Myocyte (in vitro differentiated cells): ENCODE measurements at regions not wholly inside any gene's neighbourhood (a gene's known extent, or its start where the extent isn't known, plus 50 kb on each side); places are given as distances from the start of the nearest gene placed in this dataset.

Experiments
- DNase-seq: peaks from one replicate; pipeline ENCODE4 v3.0.0-alpha.2; 2012; ENCODE audit warnings: low read depth

DNA sequence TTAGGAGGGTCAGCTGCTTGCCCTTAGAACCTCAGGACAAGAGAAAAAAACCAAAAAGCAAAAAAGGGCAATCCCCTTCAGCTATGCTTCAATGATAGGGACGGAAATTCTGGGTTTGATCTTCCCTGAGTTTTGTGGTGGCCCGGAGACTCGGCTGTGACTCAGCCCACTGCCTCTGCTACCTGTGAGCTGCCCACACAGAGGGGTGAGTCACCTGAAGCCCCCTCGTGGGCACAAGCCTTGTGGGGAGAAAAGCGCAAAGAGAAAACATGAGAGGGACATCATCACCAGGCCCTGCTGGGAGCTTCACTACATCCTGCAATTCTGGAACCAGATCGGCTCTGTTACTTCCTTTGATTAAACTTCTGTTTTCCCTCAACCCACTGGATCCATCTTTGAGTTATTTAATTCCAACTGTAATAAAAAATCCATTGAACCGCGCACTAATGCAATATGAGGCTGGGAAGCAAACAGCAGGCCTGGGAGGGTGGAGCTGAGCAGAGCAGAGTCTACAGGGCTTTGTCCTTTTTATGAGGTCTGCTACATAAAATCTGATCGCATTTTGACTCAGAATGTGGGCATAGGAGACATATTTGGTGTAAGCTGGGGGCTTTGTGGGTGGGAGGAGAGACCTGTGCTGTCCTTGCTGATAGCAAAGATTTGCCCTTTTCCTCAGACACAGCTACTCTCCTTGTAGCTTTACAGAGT is 58.7 kb upstream of the STUM start:
- no peak for DNase-seq

DNA sequence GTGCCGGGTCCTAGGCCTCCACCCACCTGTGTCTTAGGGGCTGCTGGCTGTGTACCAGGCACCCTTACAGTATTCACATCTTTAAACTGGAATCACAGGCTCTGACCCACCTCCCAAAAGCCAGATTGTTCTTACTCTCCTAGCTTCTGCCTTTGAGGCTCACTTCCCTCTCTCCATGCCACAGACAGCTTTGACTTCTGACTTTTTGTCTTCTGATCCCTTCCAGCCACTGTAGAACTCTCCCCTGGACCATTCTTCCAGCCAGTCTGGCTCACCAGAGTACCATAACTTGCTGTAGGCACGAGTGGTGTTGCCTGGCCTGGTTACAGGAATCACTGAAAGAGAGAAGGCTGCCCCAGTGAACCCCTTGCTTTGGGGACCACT is 58.1 kb upstream of the STUM start:
- DNase-seq: no peak

DNA sequence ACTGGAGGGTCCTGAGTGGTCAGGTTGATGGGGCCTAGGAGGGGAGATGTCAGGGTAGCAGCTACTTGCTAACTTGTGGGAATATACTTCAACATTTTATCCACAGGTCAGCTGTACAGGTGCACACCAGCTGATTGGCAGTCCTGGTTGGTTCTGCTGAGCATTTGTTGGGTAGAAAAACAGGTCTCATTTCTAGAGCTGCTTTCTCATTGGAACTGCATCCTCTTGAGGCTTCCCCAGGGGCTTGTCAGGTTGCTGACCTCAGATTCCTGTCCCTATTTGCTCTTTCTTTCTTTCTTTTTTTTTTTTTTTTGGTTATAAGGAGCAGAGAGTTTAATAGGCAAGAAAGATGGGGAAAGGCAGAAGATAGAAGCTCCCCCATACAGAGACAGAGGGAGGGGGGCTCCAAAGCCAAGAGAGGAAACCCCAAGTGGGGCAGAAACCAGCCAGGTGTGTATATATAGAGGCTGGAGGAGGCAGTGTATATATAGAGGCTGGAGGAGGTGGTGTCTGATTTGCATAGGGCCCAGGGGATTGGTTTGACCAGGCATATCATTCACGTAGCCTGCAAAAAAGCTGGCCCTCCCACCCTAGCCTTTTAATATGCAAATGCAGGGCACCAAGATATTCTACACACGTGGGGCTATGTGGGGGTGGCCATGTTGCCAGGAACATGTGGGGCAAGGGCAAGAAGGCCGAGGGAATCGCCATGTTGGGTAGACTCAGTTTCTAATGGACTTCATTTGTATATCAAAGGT is 57.3 kb upstream of the STUM start:
- no peak for DNase-seq

DNA sequence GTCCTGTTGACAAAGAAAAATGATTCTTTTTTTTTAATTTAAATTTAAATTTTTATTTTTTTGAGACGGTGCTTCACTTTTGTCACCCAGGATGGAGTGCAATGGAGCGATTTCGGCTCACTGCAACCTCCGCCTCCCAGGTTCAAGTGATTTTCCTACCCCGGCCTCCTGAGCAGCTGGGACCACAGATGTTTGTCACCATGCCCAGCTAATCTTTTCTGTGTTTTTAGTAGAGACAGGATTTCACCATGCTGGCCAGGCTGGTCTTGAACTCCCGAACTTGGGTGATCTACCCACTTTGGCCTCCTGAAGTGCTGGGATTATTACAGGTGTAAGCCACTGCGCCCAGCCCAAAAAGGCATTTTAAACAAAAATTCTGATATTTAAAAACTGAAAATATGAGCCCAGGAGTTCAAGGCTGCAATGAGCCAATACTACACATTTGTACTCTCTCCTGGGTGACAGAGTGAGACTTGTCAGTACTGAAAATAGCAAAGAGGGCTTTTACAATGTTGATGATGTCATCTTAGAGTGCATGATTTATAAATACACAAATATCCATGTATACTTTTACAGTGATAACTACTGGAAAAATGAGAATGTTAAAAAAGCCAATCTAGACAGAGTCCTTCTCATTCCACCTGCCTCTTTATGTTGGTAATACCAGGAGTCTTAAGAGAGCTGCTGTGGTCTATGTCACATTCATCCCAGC is 56.0 kb upstream of the STUM start:
- DNase-seq: no peak

DNA sequence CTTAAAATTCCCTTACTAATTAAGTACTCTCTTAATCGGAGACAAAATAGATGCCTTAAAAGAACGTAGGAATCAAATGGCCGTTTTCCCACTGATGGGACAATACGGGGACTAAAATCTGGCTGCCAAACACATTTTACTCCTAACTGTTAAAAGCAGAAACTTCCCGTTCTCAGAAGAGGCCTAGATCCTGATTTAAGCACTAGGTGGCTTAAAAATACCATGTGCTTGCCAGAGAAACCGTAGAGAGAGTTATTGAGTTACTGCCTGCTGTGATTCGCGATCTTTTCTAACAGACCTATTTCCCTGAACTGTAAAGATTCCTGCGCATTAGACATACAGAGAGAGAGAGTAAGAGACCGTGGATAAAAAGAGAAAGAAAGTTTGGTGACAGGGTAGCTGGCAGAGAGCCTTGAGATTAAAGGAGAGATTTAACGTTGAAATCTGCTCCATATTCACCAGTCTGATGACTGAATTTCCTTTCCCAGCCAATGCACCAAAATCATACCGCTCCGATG is 54.4 kb upstream of the STUM start:
- DNase-seq: no peak

DNA sequence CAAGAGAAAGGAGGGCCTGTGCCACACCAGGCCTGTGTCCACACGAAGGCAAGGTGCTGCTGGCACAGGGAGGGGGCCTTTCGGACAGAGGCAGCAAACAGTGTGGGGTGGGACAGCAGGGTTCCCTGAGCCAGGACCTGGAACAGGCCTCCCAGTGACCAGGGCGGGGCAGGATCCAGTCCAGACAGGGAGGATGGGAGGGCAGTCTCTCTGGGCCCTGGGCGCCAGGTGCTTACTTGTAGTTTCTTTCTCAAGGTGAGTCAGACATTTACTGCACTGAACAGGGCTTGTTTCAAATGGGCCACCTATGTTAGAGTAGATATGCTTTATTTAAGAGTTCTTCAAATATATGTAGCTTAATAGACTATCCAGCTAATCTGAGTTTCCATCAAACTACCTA is 52.8 kb upstream of the STUM start:
- no peak for DNase-seq

DNA sequence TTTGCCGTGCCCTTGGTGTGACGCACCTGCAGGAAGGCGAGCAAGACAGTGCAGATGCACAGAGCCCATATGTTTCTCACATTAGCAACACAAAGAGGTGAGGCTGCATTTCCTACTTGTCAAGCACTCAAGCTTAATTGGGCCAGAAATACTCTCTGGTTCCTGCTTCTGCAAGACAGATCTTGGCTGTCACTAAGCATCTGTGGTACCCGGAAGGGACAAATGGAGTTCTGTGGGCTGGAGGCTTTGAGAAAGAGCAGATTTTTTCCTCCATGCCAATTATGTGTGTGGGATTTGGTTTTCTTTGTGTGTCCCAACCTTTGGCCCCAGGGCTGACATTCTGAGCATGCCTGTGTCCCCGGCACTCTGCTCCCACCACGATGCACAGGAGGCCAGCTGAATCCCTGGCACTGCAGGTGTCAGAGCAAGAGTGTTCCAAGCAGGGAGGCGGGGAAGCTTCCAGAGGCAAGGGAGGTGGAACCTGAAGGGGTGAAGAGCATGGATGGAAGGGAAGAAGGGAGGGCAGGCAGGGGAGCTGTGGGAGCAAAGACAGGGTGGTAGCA is 52.0 kb upstream of the STUM start:
- no peak for DNase-seq

DNA sequence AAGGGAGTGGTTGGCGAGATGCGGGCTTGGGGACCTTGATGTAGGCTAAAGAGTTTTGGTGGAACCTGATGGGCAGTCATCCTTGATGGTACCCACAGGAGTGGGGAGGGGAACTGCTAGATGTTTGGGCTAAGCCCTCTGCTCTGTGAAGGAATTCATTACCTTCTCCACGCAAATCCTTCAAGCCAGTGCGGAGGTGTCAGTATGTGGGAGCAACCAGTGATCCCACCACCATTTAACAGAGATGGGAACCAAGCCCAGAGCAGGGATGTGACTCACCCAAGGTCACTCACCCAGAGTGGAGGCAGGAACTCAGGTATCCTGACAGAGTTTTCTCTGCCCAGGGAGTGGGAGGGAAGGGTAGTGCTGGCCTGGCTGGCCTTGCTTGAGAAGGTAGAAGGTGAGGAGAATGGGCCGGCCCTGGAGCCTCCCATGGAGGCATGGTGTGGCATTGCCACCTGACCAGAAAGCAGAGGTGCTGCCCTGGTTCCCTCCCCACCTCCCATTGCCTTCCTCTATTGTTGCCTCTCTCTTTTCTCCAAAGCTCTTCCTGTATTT is 51.2 kb upstream of the STUM start:
- DNase-seq: no peak

DNA sequence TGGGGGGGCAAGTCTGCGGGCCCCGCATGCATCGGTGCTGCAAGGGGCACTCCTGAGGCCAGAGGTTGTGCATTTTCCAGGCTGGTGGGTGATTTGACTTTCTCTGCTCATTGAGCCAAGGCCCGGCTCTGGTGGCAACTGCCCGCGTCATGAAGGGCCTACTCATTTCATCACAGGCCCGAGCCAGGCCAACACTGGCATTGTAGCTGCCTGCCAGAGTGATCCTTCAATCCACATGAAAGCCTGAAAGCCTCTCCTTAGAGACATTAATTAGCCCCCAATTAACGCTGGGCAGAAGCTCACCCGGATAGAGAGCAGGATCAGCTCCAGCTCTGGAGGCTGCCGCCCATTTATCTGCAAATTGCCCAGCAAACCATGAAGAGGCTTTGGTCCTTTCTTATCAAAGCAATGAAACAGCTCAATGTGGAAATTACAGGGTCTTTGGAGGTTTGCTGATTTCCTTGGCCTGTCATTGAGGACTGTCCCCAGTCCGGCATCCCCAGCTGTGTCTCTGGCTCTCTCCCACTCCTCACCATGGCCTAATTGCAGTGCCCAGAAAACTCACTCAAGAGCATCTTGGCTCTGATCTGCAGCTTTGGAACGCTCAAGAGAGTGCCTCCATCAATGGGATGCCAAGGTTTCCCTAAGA is 50.4 kb upstream of the STUM start:
- no peak for DNase-seq

DNA sequence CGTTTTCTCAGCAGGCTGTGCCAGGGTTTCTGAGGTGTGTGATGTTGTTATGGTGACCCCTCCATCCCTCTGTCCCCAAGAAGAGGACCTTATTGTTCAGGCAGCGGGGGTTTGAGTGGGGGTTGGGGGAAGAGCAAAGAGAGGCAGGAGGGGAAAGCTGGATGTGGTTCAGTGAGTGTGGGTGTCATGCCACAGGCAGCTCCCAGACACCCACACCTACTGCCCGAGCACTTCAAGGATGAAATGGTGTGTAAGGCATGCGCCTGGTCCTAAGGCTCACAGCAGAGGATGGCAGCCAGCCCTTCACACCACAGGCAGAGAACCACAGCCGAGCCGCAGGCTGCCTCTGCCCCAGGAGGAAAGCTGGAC is 49.9 kb upstream of the STUM start:
- DNase-seq: no peak
